ENCODE measurements at regions not wholly inside any gene's neighbourhood (a gene's known extent, or its start where the extent isn't known, plus 50 kb on each side); places are given as distances from the start of the nearest gene placed in this dataset.

DNA sequence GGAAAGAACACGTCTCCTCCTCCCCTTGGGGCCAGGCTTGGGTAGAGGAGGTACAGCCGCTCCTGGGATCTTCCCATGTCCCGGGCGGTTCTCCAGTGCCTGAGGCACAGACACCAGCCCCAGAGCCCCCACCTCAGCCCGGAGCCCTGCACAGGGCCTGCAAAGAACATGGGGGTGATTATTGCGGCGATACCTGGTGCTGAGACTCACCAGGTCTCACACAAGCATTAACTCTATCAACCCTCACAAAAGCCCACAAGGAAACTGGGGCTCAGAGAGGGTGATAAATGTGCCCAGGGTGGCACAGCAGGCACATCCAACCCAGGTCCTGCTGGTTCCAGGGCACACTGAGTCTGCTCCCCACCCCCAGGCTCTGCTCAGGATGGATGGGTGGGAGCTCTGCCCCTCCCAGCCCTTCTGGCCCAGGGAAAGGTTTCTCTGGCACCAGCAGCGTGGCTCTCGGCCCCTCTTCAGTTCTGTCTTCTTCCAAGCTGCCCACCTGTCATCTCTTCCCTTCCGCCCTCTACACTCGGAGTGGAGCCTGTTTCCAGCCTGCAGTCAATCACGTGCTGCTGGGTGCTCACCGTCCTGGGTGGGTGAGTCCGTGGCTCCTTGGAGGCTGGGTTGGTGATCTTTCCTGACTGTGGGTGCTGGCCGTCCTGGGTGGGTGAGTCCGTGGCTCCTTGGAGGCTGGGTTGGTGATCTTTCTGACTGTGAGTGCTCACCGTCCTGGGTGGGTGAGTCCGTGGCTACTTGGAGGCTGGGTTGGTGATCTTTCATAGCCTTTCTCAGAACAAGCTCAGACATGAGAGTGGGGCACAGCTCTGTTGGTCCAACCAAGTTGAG, 53.6 kb upstream of the AJAP1 start:
- Histone ChIP-seq H3K79me2 (ENCODE audit: insufficient read depth, low read length) (no peaks in the 10 kb centered on the region), H3K4me2 (ENCODE audit: low read length) (no peak overlapping the region), H3K36me3 (ENCODE audit: insufficient read depth, low read length) (no peaks in the 10 kb centered on the region), H3K4me3 (ENCODE audit: insufficient read depth, low read depth, low read length) (no peak overlapping the region), H3K4me1 (ENCODE audit: insufficient read depth, low read length) (no peaks in the 10 kb centered on the region), H3K27ac (ENCODE audit: low read depth, low read length) (no peak overlapping the region), H3K27me3 (ENCODE audit: insufficient read depth, low read length) (no peaks in the 10 kb centered on the region), H4K20me1 (ENCODE audit: insufficient read depth, low read length) (no peaks in the 10 kb centered on the region), H3K9ac (ENCODE audit: low read length) (no peak overlapping the region), H2AFZ (ENCODE audit: low read depth, low read length) (no peak overlapping the region), H3K9me3 (ENCODE audit: insufficient read depth, low read depth, low read length) (peaks cover 5% of the 10 kb centered on the region)
- Mint-ChIP-seq H3K4me1 (ENCODE audit: low read depth, unreplicated experiment) (peaks cover 4% of the 10 kb centered on the region), H3K36me3 (ENCODE audit: low read depth, unreplicated experiment) (no peaks in the 10 kb centered on the region), H3K27ac (ENCODE audit: unreplicated experiment) (no peak overlapping the region), H3K4me3 (ENCODE audit: unreplicated experiment) (no peak overlapping the region), H3K9me3 (ENCODE audit: unreplicated experiment) (peaks cover 2% of the 10 kb centered on the region), H3K27me3 (ENCODE audit: low read depth, unreplicated experiment) (peaks cover 31% of the 10 kb centered on the region)
- TF ChIP-seq EZH2 (IDR thresholded peaks at IDR 0.05; ENCODE audit: insufficient read depth, low read length): no peak
- TF ChIP-seq, protein P1, sequence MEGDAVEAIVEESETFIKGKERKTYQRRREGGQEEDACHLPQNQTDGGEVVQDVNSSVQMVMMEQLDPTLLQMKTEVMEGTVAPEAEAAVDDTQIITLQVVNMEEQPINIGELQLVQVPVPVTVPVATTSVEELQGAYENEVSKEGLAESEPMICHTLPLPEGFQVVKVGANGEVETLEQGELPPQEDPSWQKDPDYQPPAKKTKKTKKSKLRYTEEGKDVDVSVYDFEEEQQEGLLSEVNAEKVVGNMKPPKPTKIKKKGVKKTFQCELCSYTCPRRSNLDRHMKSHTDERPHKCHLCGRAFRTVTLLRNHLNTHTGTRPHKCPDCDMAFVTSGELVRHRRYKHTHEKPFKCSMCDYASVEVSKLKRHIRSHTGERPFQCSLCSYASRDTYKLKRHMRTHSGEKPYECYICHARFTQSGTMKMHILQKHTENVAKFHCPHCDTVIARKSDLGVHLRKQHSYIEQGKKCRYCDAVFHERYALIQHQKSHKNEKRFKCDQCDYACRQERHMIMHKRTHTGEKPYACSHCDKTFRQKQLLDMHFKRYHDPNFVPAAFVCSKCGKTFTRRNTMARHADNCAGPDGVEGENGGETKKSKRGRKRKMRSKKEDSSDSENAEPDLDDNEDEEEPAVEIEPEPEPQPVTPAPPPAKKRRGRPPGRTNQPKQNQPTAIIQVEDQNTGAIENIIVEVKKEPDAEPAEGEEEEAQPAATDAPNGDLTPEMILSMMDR (IDR thresholded peaks at IDR 0.05; ENCODE audit: insufficient read depth, low read depth, low read length): no peak
- DNase-seq (ENCODE audit: low read depth): no peak
- no peak for FAIRE-seq

DNA sequence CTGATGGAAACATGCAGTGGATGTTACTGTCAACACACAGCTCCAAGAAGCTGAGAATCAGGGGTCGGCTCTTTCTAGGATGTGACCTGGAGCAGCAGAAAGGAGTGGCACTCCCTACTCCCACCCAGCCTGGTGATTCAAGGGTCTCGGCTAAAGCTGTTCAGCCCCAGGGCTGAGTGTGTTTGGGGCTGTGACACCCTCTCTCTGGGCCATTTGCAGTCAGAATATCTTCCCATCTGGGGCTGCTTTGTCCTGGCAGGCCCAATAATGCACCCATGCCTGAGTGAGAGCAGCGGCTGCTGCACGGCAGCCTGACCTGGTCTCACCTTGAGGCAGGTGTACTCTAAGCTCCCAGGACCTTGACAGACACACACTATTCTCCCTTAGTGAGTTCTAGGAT, 52.5 kb upstream of the AJAP1 start:
- Histone ChIP-seq H3K27me3 (ENCODE audit: insufficient read depth, low read length) (no peaks in the 10 kb centered on the region), H3K4me2 (ENCODE audit: low read length) (no peak overlapping the region), H4K20me1 (ENCODE audit: insufficient read depth, low read length) (no peaks in the 10 kb centered on the region), H3K9me3 (ENCODE audit: insufficient read depth, low read depth, low read length) (no peaks in the 10 kb centered on the region), H3K4me1 (ENCODE audit: insufficient read depth, low read length) (no peaks in the 10 kb centered on the region), H3K36me3 (ENCODE audit: insufficient read depth, low read length) (no peaks in the 10 kb centered on the region), H2AFZ (ENCODE audit: low read depth, low read length) (no peak overlapping the region), H3K9ac (ENCODE audit: low read length) (no peak overlapping the region), H3K4me3 (ENCODE audit: insufficient read depth, low read depth, low read length) (no peak overlapping the region), H3K27ac (ENCODE audit: low read depth, low read length) (no peak overlapping the region), H3K79me2 (ENCODE audit: insufficient read depth, low read length) (no peaks in the 10 kb centered on the region)
- Mint-ChIP-seq H3K27me3 (ENCODE audit: low read depth, unreplicated experiment) (peaks cover 35% of the 10 kb centered on the region), H3K4me3 (ENCODE audit: unreplicated experiment) (no peak overlapping the region), H3K9me3 (ENCODE audit: unreplicated experiment) (peaks cover 3% of the 10 kb centered on the region), H3K27ac (ENCODE audit: unreplicated experiment) (no peak overlapping the region), H3K36me3 (ENCODE audit: low read depth, unreplicated experiment) (no peaks in the 10 kb centered on the region), H3K4me1 (ENCODE audit: low read depth, unreplicated experiment) (peaks cover 7% of the 10 kb centered on the region)
- TF ChIP-seq EZH2 (IDR thresholded peaks at IDR 0.05; ENCODE audit: insufficient read depth, low read length): no peak
- no peak for DNase-seq (ENCODE audit: low read depth)
- no peak for FAIRE-seq

DNA sequence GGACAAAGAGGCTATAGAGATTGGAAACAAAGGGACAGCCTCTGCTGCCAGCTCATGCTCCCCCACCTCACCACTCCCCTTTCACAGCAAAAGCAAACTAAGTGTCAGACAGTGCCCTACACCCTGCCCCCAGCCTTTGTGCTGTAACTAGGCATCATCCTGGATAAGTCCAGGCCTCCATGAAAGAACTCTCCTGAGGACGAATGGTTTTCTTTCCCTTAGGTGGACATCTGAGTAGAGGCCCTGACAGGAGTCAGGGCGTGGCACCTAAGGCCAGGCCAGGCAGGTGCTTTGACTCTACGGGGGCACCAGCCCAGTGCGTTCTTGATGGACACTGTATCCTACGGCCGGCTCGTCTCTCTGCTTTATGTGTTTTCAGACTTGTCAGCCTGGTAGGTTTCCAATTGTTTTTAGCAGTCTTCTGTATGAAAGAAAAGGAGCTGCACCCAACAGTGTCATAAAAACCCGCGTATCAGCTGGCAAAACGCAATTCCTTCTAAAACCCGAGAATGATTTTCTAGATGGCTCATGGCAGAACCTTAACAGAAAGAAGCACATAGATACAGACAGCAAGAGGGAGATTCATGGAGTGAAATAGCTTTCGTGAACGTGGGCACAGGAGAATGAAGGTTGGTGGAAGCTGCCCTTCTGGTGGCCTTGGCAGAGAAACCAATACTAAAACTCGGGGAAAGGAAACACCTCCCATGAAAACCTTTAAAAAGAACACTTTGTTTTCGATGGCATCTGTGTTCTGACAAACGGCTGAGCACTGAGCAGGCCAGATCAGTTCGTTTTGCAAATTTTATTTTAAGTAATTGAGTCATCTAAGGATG, 51.7 kb upstream of the AJAP1 start:
- H3K9me3 Mint-ChIP-seq (ENCODE audit: unreplicated experiment): peaks cover 3% of the 10 kb centered on the region

More for the DNA sequence above, 51.7 kb upstream of the AJAP1 start:
- FAIRE-seq (no peak), DNase-seq (ENCODE audit: low read depth) (no peak)
- no peak overlapping the region for H3K4me3 ChIP-seq (ENCODE audit: insufficient read depth, low read depth, low read length)
- Mint-ChIP-seq H3K27ac (ENCODE audit: unreplicated experiment) (no peak overlapping the region), H3K36me3 (ENCODE audit: low read depth, unreplicated experiment) (no peaks in the 10 kb centered on the region), H3K27me3 (ENCODE audit: low read depth, unreplicated experiment) (peaks cover 42% of the 10 kb centered on the region), H3K4me3 (ENCODE audit: unreplicated experiment) (no peak overlapping the region), H3K4me1 (ENCODE audit: low read depth, unreplicated experiment) (peaks cover 7% of the 10 kb centered on the region)
- H3K27ac ChIP-seq (ENCODE audit: low read depth, low read length): no peak overlapping the region
- no peak overlapping the region for H2AFZ ChIP-seq (ENCODE audit: low read depth, low read length)
- TF ChIP-seq, protein P1 (IDR thresholded peaks at IDR 0.05; ENCODE audit: insufficient read depth, low read depth, low read length): no peak
- no peak for TF ChIP-seq EZH2 (IDR thresholded peaks at IDR 0.05; ENCODE audit: insufficient read depth, low read length)
- no peak overlapping the region for H3K9ac ChIP-seq (ENCODE audit: low read length)
- H3K27me3 ChIP-seq (ENCODE audit: insufficient read depth, low read length): no peaks in the 10 kb centered on the region
- no peaks in the 10 kb centered on the region for H3K36me3 ChIP-seq (ENCODE audit: insufficient read depth, low read length)
- H3K4me2 ChIP-seq (ENCODE audit: low read length): no peak overlapping the region
- H3K4me1 ChIP-seq (ENCODE audit: insufficient read depth, low read length): no peaks in the 10 kb centered on the region
- no peaks in the 10 kb centered on the region for H3K79me2 ChIP-seq (ENCODE audit: insufficient read depth, low read length)
- no peaks in the 10 kb centered on the region for H4K20me1 ChIP-seq (ENCODE audit: insufficient read depth, low read length)
- H3K9me3 ChIP-seq (ENCODE audit: insufficient read depth, low read depth, low read length): no peaks in the 10 kb centered on the region
